SK-N-SH (cell line): ENCODE measurements at regions not wholly inside any gene's neighbourhood (a gene's known extent, or its start where the extent isn't known, plus 50 kb on each side); places are given as distances from the start of the nearest gene placed in this dataset.
A peak's percentile ranks its signal among the peaks of the same experiment; 100 is the strongest.

ENCODE experiments used
- CTCF ChIA-PET: fragments of 300-600, 350-600 bp; formaldehyde crosslinking; extraction: SDS; loops from one replicate; lab custom pipeline; 2021; lab: Yijun Ruan, JAX
- POLR2A ChIA-PET: fragments of 350-600 bp; sonication (Branson Sonifier 250); formaldehyde crosslinking; extraction: SDS; loops from one replicate; lab custom pipeline; 2020; ENCODE audit warnings: antibody characterized with exemption, inconsistent platforms; lab: Yijun Ruan, JAX
- DNase-seq: peaks from one replicate; pipeline ENCODE4 v3.0.0; 2012
- H2AFZ ChIP-seq: fragments of 200-600 bp; sonication (generic); 2 replicates; pipeline ENCODE4 v1.8.1; 2016; ENCODE audit warnings: antibody characterized with exemption, mild to moderate bottlenecking, low read depth
- H3F3A ChIP-seq: fragments of 200-600 bp; sonication (generic); replicated peaks from 2 replicates; pipeline ENCODE3; 2016; ENCODE audit warnings: antibody characterized with exemption, mild to moderate bottlenecking; ENCODE audit not compliant: insufficient read depth
- H3K27ac ChIP-seq, 2 experiments: fragments of 200-500 bp in 1 of 2; fragments of 200-600 bp in 1 of 2; sonication (Bioruptor generic) in 1 of 2; sonication (generic), shearing (Covaris generic) in 1 of 2; 2 replicates each; pipeline versions ENCODE4 v1.5.1 to v1.6.1; 2014 to 2016; ENCODE audit warnings: low read depth in 2 of 2, inconsistent platforms in 1 of 2, low read length in 1 of 2, mild to moderate bottlenecking in 1 of 2, mixed read lengths in 1 of 2
- H3K27me3 ChIP-seq: fragments of 200-600 bp; sonication (generic), shearing (Covaris generic); 2 replicates; pipeline ENCODE4 v1.6.1; 2016; ENCODE audit warnings: mixed run types; ENCODE audit not compliant: insufficient read depth
- H3K36me3 ChIP-seq, 2 experiments: fragments of 200-500 bp in 1 of 2; fragments of 200-600 bp in 1 of 2; sonication (Bioruptor generic) in 1 of 2; sonication (generic) in 1 of 2; replicated peaks in 1 of 2; 2 replicates each; pipeline versions ENCODE3 to v1.5.1; 2014 to 2016; ENCODE audit warnings: low read length in 1 of 2, mild to moderate bottlenecking in 1 of 2; ENCODE audit not compliant: insufficient read depth in 2 of 2, control insufficient read depth in 1 of 2
- H3K4me1 ChIP-seq, 2 experiments: fragments of 200-500 bp in 1 of 2; fragments of 200-600 bp in 1 of 2; sonication (Bioruptor generic) in 1 of 2; sonication (generic), shearing (Covaris generic) in 1 of 2; 2 replicates each; pipeline versions ENCODE4 v1.5.1 to v1.6.1; 2014 to 2016; ENCODE audit warnings: low read depth in 1 of 2, low read length in 1 of 2, mixed run types in 1 of 2; ENCODE audit not compliant: insufficient read depth in 2 of 2, control insufficient read depth in 1 of 2
- H3K4me2 ChIP-seq: fragments of 200-600 bp; sonication (generic), shearing (Covaris generic); 2 replicates; pipeline ENCODE4 v1.6.1; 2017; ENCODE audit warnings: mixed run types
- H3K4me3 ChIP-seq, 2 experiments: fragments of 200-500 bp in 1 of 2; fragments of 200-600 bp in 1 of 2; sonication (Bioruptor generic) in 1 of 2; sonication (generic), shearing (Covaris generic) in 1 of 2; 2 replicates each; pipeline versions ENCODE4 v1.5.1 to v1.8.1; 2014 to 2016; ENCODE audit warnings: low read depth in 2 of 2, inconsistent platforms in 1 of 2, low read length in 1 of 2, mild to moderate bottlenecking in 1 of 2, mixed read lengths in 1 of 2, moderate library complexity in 1 of 2
- H3K79me2 ChIP-seq: fragments of 200-600 bp; sonication (generic); 2 replicates; pipeline ENCODE4 v1.8.1; 2017; ENCODE audit warnings: mild to moderate bottlenecking; ENCODE audit not compliant: insufficient read depth
- H3K9ac ChIP-seq: fragments of 200-600 bp; sonication (generic); 2 replicates; pipeline ENCODE4 v1.6.1; 2017; ENCODE audit warnings: mixed run types
- H3K9me2 ChIP-seq: fragments of 200-600 bp; sonication (generic); 2 replicates; pipeline ENCODE4 v1.6.1; 2017; ENCODE audit warnings: mixed run types
- H3K9me3 ChIP-seq: fragments of 200-600 bp; sonication (generic); 2 replicates; pipeline ENCODE4 v1.6.1; 2017; ENCODE audit warnings: mixed run types, mild to moderate bottlenecking, moderate library complexity
- H4K20me1 ChIP-seq: fragments of 200-600 bp; sonication (generic); 2 replicates; pipeline ENCODE4 v1.6.1; 2017; ENCODE audit warnings: mild to moderate bottlenecking, mixed run types; ENCODE audit not compliant: insufficient read depth
- CTCF ChIP-seq: fragments of 200-600 bp; sonication (generic); IDR thresholded peaks from 2 replicates; pipeline ENCODE4 v1.6.1; 2017; ENCODE audit warnings: antibody characterized with exemption, mild to moderate bottlenecking, moderate library complexity
- ELF1 ChIP-seq: IDR thresholded peaks from 2 replicates; pipeline ENCODE4 v1.4.0; 2012
- EZH2phosphoT487 ChIP-seq: fragments of 200-600 bp; sonication (generic); IDR thresholded peaks from 2 replicates; pipeline ENCODE4 v1.6.1; 2017; ENCODE audit warnings: low read depth, mixed run types, mild to moderate bottlenecking, antibody characterized with exemption, moderate library complexity, borderline replicate concordance
- FOSL2 ChIP-seq: IDR thresholded peaks from 2 replicates; pipeline ENCODE4 v1.4.0; 2012; ENCODE audit warnings: low read depth, mild to moderate bottlenecking, moderate library complexity, borderline replicate concordance
- GABPA ChIP-seq: IDR thresholded peaks from 2 replicates; pipeline ENCODE4 v1.4.0; 2012; ENCODE audit warnings: low read depth, mild to moderate bottlenecking
- JUND ChIP-seq: IDR thresholded peaks from 2 replicates; pipeline ENCODE4 v1.4.0; 2012
- MEF2A ChIP-seq: IDR thresholded peaks from 2 replicates; pipeline ENCODE4 v1.4.0; 2012; ENCODE audit warnings: low read depth, borderline replicate concordance
- NRF1 ChIP-seq: IDR thresholded peaks from 2 replicates; pipeline ENCODE4 v1.6.1; 2012; ENCODE audit warnings: low read depth, mild to moderate bottlenecking, low read length
- RCOR1 ChIP-seq: fragments of 150-350 bp; IDR thresholded peaks from 2 replicates; pipeline ENCODE4 v1.6.1; 2017; ENCODE audit warnings: antibody characterized with exemption, low read length
- REST ChIP-seq: IDR thresholded peaks from 2 replicates; pipeline ENCODE4 v1.6.1; 2012; ENCODE audit warnings: mild to moderate bottlenecking, low read depth, low read length, moderate library complexity
- RFX5 ChIP-seq: IDR thresholded peaks from 2 replicates; pipeline ENCODE4 v1.6.1; 2012; ENCODE audit warnings: mild to moderate bottlenecking, improper control_type of control experiment, low read length
- SIN3A ChIP-seq: IDR thresholded peaks from 2 replicates; pipeline ENCODE4 v1.6.1; 2012; ENCODE audit warnings: low read depth, mild to moderate bottlenecking, low read length, moderate library complexity, borderline replicate concordance
- TAF1 ChIP-seq: IDR thresholded peaks from 2 replicates; pipeline ENCODE4 v1.6.1; 2012; ENCODE audit warnings: low read depth, mild to moderate bottlenecking, low read length, moderate library complexity, borderline replicate concordance
- TCF12 ChIP-seq: IDR thresholded peaks from 2 replicates; pipeline ENCODE4 v1.4.0; 2012
- ZBTB33 ChIP-seq: IDR thresholded peaks from 2 replicates; pipeline ENCODE4 v1.4.0; 2012; ENCODE audit warnings: low read depth, borderline replicate concordance
- WGBS: methylation state at CpG from one replicate; pipeline ENCODE4 v1.1.6; 2017; ENCODE audit warnings: low lambda C conversion rate; 5-methylcytosine and 5-hydroxymethylcytosine counted together
- TF ChIP-seq, protein P1 (sequence below): IDR thresholded peaks from 2 replicates; pipeline ENCODE4 v1.4.0; 2012; ENCODE audit warnings: low read depth
- TF ChIP-seq, protein P2 (sequence below): IDR thresholded peaks from 2 replicates; pipeline ENCODE4; 2012

DNA sequence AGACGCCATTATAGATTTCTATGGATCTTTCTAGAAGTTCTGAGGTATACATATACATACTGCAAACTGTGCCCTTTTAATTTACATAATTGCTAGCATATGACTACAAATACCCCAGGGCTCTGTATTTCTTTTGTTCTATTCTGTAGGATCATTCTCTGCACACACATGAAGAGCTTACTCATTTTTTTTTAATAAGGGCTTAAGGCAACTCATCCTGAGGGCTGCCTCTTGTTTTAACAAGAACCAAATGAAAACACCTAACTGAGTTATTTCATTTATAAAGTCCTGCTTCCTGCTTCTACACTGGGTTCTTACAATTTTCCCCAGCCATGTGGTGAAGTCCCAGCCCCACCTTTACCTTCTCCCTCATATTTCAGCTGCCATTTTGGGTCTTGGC, 390.5 kb downstream of the IRS1 start:
- Histone ChIP-seq H4K20me1 (no peaks in the 10 kb centered on the region), H3F3A (no peaks in the 10 kb centered on the region), H3K4me2 (no peak overlapping the region), H3K36me3 (no peaks in the 10 kb centered on the region), H3K27ac (no peak overlapping the region), H3K79me2 (no peaks in the 10 kb centered on the region), H3K9me2 (no peaks in the 10 kb centered on the region), H3K27me3 (no peaks in the 10 kb centered on the region), H2AFZ (no peak overlapping the region), H3K9me3 (no peaks in the 10 kb centered on the region), H3K4me3 (no peak overlapping the region), H3K4me1 (peaks cover 0 to 10% of the 10 kb centered on the region in 2 experiments; a peak in 1 of 4 replicates), H3K9ac (no peak overlapping the region)
- no peak for DNase-seq
- 39% methylated on average over 1 of the region's 1 CpG for WGBS
- ChIA-PET POLR2A (no interaction called here), CTCF (no interaction called here)
- TF ChIP-seq RCOR1: no peak
- TF ChIP-seq REST: no peak
- TF ChIP-seq FOSL2: no peak
- TF ChIP-seq RFX5: no peak
- no peak for TF ChIP-seq CTCF
- no peak for TF ChIP-seq MEF2A
- TF ChIP-seq ELF1: no peak
- no peak for TF ChIP-seq EZH2phosphoT487
- no peak for TF ChIP-seq JUND
- no peak for TF ChIP-seq SIN3A
- TF ChIP-seq TCF12: no peak
- TF ChIP-seq GABPA: no peak
- TF ChIP-seq, protein P1, sequence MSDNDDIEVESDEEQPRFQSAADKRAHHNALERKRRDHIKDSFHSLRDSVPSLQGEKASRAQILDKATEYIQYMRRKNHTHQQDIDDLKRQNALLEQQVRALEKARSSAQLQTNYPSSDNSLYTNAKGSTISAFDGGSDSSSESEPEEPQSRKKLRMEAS: no peak

GRCh38 chr2:226408141-226408540, 391.5 kb downstream of the IRS1 start:
- peaks cover 0 to 7% of the 10 kb centered on the region in 2 experiments; a peak in 1 of 4 replicates for H3K4me1 ChIP-seq
- H3K27me3 ChIP-seq: no peaks in the 10 kb centered on the region
- ChIA-PET CTCF (no interaction called here), POLR2A (no interaction called here)
- no peak overlapping the region for H3K9ac ChIP-seq
- peaks cover 1% of the 10 kb centered on the region for H3F3A ChIP-seq
- no peaks in the 10 kb centered on the region for H3K36me3 ChIP-seq
- H3K27ac ChIP-seq: no peak overlapping the region
- no peak for DNase-seq
- no peaks in the 10 kb centered on the region for H3K9me2 ChIP-seq
- 56% methylated on average over 4 of the region's 4 CpGs for WGBS
- no peaks in the 10 kb centered on the region for H3K79me2 ChIP-seq
- H3K4me3 ChIP-seq: no peak overlapping the region
- H3K4me2 ChIP-seq: no peak overlapping the region
- peak overlapping the region; percentile 17; the same call in 1 of the 2 replicates for H2AFZ ChIP-seq
- no peaks in the 10 kb centered on the region for H3K9me3 ChIP-seq
- H4K20me1 ChIP-seq: no peaks in the 10 kb centered on the region
- TF ChIP-seq NRF1 (no peak), TAF1 (no peak), FOSL2 (no peak), ZBTB33 (no peak), TCF12 (no peak), CTCF (no peak)
- TF ChIP-seq, protein P1: no peak
- TF ChIP-seq, protein P2, sequence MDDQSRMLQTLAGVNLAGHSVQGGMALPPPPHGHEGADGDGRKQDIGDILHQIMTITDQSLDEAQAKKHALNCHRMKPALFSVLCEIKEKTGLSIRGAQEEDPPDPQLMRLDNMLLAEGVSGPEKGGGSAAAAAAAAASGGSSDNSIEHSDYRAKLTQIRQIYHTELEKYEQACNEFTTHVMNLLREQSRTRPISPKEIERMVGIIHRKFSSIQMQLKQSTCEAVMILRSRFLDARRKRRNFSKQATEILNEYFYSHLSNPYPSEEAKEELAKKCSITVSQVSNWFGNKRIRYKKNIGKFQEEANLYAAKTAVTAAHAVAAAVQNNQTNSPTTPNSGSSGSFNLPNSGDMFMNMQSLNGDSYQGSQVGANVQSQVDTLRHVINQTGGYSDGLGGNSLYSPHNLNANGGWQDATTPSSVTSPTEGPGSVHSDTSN: no peak
